Sigmoid colon (tissue), 4 donors: ENCODE measurements at regions not wholly inside any gene's neighbourhood (a gene's known extent, or its start where the extent isn't known, plus 50 kb on each side); places are given as distances from the start of the nearest gene placed in this dataset.

Experiments
- EP300 ChIP-seq, 4 donors: sonication (generic); formaldehyde crosslinking; IDR thresholded peaks; one replicate each; pipeline ENCODE4 v1.6.1; 2017; ENCODE audit warnings: antibody characterized with exemption in 4 of 4
- TF ChIP-seq, protein P1 (sequence below), 4 experiments: fragments of 450-650 bp in 3 of 4; fragments of 200-600 bp in 1 of 4; IDR thresholded peaks; one replicate each; pipeline ENCODE4 v1.5.1; 2016 to 2019; ENCODE audit warnings: antibody characterized with exemption in 4 of 4, mild to moderate bottlenecking in 3 of 4, moderate library complexity in 2 of 4

DNA sequence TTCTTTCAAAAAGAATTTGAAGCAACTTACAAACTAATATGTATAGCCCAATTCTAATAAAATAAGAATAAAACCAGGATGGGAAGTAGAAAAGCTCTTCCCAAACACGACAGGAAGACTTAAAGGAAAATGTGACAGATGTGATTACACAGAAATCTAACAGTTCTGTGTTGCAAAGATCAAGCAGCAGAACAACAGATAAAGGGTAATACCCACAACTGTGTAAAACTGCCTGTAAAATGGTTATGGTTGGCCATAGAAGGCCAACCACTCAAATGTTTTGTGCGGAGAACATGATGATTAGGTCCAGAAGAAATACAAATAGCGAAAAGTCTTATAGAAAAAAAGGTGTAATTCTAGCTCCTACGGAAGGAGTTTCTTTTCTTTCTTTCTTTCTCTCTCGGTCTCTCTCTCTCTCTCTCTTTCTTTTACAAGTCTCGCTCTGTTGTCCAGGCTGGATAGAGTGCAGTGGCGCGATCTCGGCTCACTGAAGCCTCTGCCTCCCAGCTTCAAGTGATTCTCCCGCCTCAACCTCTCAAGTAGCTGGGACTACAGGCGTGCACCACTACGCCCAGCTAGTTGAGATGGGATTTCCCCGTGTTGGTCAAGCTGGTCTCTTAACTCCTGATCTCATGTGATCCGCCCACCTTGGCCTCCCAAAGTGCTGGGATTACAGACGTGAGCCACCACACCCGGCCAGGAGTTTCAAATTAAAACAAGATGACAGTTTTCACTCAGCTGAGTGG, 128.5 kb downstream of the QRSL1 start:
- TF ChIP-seq, protein P1, sequence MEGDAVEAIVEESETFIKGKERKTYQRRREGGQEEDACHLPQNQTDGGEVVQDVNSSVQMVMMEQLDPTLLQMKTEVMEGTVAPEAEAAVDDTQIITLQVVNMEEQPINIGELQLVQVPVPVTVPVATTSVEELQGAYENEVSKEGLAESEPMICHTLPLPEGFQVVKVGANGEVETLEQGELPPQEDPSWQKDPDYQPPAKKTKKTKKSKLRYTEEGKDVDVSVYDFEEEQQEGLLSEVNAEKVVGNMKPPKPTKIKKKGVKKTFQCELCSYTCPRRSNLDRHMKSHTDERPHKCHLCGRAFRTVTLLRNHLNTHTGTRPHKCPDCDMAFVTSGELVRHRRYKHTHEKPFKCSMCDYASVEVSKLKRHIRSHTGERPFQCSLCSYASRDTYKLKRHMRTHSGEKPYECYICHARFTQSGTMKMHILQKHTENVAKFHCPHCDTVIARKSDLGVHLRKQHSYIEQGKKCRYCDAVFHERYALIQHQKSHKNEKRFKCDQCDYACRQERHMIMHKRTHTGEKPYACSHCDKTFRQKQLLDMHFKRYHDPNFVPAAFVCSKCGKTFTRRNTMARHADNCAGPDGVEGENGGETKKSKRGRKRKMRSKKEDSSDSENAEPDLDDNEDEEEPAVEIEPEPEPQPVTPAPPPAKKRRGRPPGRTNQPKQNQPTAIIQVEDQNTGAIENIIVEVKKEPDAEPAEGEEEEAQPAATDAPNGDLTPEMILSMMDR (IDR thresholded peaks at IDR 0.05) = no peak
- no peak for TF ChIP-seq EP300 (IDR thresholded peaks at IDR 0.05)
